Kidney capillary endothelial cell (primary cell): ENCODE measurements at regions not wholly inside any gene's neighbourhood (a gene's known extent, or its start where the extent isn't known, plus 50 kb on each side); places are given as distances from the start of the nearest gene placed in this dataset.
A peak's percentile ranks its signal among the peaks of the same experiment; 100 is the strongest.
"Not testable (repeated sequence)": the region's sequence is repeated elsewhere in the genome, so short reads cannot be mapped to it uniquely, and the experiment has no call there.

Experiments used
- DNase-seq: peaks from one replicate; pipeline ENCODE4 v3.0.0-alpha.2; 2018; ENCODE audit warnings: low spot score

DNA sequence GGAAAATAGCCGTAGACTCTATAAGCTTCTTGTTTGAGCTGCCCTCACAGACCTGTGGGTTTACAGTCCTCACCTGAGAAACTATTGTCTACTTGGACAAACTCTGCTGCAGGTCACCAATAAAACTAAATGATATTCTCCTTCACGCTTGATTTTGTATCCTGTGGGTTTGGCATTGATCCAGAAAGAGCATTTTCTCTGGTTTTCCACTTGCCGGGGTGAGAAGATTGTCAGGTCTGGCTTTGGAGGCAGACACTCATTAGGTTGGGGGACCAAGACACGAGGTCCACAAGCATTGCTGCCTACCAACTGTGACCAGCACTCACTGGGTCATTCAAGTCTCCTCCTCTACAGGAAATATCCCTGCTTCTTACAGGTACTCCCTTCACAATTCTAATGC, 68.5 kb downstream of the CDC14C start:
- DNase-seq = no peak

DNA sequence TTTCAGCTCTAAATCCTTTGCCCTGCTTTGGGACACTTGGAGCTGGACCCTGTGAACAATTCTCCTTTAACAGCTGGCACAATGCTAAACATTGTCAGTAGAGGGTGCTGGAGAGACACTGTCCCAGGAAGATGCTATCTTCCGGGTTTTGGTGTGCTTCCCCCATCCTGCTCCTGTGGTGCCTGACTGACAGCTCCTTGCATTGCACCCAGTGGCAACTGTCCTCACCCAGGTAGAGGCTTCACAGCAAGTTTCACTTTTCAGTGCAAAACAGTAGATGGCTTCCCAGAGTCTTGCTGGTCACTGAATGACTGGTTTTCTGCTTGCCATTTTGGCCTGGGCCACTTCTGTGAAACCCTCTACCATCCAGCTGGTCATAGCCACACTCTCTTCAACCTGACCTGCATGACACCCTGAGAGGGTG, 77.3 kb downstream of the CDC14C start:
- DNase-seq = peak; percentile 2

DNA sequence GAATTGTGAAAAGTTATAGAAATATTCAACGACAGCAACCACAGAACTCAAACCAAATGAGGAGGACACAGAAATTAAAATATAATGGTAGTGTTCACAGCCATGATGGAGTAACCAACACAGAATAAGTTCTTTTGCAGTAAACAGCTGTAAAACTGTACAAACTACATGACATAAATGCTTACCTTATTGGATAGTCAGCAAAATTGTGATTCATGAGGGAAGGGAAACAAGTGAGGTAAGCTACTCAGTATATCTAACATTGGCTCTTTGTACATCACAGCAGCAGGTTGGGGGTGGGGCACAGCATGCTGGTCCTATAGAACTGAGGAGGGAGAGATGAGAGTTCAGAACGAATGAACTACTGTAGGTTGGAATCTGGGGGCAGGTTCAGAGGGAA, 86.4 kb downstream of the CDC14C start:
- no peak for DNase-seq

DNA sequence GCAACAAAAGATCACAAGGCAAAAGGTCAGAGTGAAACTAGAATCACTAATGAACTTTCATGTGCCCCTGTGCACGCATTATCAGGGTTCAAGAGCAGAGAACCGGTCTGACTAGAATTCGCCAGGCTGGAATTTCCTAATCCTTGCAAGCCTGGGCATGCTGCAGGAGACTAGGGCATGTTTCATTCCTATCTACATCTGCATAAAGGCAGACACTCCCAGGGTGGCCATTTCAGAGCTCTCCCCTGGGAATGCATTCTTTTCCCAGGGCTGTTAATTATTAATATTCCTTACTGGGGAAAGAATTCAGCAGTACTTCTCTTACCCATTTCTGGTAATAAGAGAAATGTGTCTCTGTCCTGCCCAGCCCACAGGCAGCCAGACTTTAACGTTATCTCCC, 90.5 kb downstream of the CDC14C start:
- DNase-seq = no peak

DNA sequence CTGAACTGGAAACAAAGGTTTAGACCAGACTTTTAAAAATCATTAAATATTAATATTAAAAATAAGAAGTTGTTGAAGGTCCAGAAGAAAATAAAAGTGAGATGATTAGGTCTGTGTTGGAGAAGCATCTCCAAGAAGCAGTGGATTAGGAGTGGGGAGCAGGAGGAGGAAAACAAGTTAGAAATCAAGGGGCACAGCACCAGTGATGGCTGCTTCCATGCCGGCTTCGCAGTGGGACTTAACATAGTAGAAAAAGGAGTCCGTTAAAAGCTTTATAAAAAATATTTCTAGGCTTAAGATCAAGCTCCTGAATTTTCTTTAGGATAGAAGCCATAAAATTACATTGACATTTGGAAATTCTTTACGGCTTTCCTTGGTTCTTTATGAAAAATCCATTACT, 95.8 kb downstream of the CDC14C start:
- DNase-seq = no peak

DNA sequence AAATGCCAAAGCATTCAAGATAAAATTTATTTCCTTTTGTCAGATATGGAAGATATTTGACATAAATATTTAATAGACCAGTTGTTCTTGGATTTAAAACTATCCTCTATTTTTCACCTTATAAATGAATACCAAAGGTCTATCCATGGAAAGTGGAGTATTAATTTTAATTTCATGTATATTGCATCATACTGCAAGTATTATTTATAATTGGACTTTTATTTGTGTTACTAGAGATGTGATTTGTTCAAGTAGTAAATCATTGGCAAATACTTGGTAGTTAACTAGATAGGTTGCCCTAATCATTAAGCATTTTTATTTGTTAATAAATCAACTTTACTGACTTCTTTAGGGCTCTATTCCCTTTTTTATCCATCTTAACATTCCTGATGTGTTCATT, 98.1 kb downstream of the CDC14C start:
- no peak for DNase-seq

DNA sequence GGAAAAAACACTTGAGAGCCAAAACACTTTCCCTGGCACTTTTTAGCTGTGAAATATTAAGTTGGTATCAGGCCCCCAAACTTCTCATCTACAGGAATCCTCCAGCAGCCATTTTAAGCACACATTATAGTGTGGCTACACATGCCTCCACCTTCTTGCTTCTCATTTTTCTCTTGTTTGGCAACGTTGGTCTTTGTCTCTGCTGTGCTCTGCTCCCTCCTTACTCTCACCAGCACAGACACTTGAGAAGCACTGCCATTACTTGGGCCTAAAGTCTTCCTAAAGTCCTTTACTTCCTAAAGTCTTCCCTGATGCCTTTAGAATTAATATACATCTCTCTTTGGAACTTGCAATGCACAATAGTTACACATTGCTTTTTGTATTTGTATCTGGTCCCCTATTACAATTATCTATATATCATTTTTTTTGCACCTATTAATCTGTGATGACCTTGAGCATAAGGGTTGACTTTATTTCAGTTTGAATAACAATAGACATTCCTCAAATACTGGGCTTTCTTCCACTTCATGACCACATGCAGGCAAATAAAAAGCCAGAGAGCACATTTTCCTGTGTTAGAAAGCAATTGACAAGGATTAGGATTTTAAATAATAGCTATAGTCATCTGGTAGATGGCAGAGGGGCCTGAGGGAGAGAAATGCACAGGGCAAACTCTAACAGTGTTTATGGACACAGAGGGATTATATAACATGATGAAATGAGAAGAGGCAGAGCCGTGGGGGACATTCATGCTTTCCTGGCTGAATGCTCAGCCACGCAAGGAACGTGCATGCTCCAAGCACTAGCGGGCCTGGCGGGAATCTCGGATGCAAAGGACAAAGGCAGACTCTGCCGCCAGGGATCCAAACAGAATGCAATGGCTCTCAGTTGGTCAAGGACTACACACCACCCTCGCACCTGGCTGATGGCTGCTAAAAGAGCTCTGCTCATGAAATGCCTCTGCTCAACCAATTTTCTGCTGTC, 99.3 kb downstream of the CDC14C start:
- DNase-seq = no peak

DNA sequence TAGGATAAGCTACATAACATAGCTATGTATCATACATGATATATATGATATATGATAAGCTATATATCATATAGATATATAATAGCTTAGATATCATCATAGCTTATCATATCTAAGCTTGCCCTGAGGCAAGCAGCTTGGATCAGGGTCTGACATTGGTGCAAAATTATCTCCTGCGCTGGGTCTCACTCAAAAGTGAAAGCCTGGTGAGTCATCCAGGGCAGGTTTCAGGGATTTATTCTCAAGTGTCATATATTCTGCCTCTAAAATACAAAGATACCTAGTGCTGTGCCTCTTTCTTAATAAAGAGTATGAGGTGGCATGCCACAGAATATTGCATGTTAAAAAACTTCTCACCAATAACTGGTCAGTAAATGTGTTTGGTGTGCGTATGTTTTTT, 105.9 kb downstream of the CDC14C start:
- DNase-seq = no peak

DNA sequence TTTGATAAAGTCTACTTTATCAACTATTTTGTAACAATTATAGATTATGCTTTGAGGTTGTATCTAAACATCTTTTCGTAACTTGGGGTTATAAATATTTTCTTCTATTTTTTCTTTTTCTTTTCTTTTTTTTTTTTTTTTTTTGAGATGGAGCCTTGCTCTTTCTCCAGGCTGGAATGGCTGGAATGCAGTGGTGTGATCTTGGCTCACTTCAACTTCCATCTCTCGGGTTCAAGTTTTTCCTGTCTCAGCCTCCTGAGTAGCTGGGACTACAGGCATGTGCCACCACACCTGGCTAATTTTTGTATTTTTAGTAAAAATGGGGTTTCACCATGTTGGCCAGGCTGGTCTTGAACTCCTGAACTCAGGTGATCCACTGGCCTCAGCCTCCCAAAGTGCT, 108.8 kb downstream of the CDC14C start:
- not testable (repeated sequence) for DNase-seq

DNA sequence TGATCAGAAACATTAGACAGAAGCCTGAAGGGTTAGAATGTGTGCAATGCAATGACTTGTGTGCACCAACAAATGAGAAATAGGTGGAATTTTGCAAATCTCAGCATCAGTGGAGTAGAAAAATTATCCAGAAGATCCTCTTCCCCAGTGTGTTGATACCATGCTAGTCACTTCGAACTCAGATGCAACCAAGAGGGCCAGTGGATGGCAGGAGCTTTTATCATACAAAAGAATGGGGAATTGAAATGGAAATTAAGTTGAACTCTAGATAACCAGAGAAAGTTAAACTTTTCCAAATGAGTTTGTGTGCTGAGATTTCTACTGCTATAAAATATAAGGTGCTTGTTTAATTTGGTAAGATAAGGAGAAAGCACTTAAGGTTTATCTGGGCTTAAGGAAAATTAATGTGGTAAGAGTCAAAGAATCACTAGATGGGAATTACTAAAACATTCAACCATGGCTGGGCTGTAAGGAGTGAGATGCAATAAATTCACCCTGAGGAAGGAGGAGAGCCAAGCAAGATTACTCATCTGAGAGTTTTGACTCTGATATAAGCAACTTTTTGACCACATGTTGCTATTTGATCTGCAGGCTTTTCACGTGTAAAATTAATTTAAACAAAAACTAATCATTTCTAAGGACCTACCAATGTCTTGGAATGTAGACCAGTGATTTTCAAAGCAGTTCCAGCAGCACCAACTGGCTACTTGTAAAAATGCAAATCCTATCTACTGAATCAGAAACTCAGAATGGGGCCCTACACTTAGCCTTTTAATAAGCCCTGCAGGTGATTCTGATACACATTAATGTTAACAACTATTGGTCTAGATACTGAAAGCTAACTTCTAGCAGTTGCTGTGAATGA, 113.2 kb downstream of the CDC14C start:
- no peak for DNase-seq

DNA sequence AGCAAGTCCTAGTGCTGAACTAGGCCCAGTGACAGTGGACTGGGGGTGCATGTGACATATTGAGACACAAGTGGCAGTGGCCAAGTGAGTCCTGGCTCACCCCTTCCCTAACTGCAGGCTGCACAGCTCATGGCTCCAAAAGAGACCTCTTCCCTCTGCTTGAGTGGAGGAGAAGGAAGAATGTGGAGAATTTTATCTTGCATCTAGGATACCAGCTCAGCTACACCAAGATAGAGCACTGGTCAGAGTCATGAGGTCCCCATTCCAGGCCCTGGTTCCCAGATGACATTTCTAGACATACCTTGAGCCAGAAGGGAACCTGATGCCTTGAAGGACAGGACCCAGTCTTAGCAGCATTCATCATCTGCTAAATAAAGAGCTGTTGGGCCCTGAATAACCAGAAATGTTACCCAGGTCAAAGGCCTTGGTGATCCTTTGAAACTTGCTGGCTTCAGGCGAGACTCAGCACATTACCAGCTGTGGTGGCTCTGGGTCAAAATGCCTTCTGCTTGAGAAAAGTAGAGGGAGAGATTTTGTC, 114.5 kb downstream of the CDC14C start:
- DNase-seq = no peak

DNA sequence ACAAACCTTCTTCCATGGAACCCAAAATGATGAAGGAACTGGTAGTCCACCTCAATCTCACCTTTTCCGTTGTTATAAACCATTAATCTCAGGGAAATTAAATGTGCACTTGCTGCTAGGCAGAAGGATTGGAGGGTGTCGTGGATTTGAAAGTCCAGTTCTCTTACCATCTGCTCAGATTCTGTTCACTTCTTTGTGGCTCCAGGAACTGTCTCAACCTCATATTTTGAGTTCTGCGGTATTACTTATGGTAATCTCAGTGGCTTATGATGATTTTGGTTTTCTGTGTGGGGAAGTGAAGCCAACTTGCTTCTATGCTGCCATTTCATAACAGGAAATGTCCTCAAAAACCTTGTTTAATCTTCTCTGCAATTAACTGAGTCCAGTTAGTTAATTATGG, 136.4 kb downstream of the CDC14C start:
- DNase-seq = no peak

DNA sequence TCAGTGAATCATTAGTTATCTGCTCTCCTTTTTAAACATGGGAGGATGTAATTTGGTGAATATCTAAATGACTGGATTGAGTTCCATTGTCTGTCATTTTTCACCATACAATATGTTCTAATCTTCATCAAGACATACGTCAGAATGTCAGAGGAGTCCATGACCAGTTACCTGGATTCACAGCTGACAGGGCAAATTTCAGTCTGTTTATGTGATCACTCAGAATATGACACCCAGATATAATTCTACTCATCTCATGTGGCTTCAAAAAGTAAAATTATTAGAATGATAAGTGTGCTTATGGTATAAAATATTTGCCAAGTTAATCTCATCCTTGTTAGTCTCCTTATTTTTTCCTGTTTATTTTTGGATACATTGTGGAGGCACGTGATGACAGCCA, 150.2 kb downstream of the CDC14C start:
- DNase-seq = no peak

DNA sequence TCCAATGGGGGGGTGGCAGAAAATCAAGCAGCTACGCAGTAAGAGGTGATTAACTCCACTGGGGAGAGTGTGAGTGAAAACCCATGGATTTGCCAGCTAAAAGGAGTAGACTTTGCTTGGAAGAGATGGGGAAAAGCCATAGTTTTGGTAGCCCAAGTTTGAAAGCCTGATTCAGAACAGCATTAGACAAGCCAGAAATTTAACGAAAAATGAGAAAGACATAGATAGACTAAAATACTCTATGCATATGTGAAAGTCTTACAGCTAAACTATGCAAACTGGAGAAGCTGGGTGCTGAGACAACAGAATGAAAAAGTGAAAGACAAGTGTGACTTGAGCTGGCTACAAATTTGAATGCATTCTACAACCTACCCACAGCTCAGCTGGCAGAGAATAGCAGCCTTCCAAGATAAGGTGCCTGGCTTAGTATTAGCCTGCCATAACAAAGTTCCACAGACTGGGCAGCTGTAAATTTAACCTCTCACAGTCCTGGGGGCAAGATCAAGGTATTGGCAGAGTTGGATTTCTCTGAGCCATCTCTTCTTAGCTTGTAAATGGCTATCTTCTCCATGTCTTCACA, 156.6 kb downstream of the CDC14C start:
- DNase-seq = no peak

DNA sequence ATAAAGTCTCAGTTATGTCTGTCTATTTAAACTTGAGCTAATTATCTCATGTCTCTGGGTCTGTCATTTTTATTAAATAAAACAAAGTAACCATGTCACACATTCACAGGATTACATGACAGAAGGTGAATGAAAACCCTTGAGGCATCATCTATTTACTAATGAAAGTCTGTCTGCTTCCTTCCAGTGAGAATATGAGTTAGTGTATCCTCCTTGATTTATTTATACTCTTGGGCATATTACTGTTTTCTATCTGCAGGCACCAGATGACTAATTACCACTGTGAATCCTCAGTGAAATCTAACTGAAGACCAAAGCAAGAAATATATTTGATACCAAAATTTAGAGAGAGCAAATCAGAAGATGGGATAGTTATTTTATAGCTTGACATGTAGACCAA, 163.7 kb downstream of the CDC14C start:
- DNase-seq = no peak

DNA sequence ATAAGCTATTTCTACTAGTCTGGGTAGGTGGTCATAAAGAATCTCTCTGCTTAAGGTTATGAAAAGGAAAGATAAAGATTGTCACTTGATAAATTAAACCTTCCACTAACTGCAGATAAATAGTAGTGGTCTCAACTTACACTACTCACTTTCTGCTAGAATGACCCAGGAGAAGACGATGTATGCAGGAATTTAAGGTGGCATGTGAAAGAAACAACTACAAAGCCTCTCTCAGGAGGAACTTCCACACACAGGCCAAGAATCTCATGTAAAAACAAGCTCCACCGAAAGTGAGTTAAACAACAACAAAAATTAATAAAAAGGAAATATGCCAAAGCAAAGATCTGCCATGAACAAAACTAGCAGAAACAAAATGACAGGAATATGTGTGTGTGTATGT, 165.4 kb downstream of the CDC14C start:
- DNase-seq = no peak

DNA sequence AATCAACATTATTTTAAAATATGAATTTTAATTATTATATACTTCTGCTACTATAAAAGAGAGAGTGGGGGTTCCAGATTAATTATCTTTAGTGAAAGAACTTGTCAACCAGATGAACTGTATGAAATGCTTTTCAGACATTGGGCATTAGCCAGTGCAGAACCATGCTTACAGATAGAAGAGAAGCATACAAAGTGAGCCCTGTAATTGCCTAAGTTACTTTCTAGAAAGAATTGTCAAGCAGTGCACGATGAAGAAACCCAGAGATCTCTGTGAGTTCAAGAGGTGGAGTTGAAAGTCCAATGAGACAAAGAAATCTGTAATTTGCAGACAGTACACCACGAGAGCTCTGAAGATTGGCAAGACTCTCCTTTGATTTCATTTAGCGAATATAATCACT, 166.7 kb downstream of the CDC14C start:
- DNase-seq = no peak

DNA sequence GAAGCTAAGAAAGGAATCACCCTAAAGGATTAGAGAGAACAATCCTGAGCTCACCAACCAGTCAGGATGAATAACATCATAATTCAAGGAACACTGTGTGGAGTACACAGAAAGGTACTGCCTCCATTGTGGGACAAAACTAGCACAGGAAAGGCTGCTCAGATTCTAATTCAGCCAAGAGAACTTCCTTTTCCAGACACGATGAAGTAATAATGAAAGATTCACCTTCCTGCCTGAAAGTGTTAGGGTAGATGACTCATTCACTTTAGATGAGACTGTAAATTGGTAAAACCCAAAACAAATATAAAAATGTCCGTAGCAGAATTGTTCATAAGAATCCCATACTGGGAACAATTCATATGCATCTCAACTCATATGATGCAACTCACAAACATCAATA, 167.2 kb downstream of the CDC14C start:
- no peak for DNase-seq

DNA sequence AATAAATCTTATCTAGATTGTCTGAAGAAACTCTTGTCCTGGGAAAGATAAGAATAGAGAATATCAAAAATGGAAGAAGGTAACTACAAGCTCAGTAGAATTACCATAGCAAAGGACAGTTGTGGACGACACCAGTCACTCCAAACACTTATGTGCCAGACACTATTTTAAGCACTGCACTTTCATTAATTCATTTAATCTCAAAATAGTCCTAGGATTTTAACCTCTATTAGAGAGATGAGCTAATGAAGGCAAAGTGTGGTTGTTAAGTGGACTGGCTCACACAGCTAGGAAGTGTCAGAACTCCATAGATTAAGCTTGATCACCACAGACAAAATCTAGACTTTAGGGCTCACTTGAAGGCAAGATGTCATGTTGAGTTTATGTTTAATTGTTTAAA, 168.9 kb downstream of the CDC14C start:
- DNase-seq = no peak

DNA sequence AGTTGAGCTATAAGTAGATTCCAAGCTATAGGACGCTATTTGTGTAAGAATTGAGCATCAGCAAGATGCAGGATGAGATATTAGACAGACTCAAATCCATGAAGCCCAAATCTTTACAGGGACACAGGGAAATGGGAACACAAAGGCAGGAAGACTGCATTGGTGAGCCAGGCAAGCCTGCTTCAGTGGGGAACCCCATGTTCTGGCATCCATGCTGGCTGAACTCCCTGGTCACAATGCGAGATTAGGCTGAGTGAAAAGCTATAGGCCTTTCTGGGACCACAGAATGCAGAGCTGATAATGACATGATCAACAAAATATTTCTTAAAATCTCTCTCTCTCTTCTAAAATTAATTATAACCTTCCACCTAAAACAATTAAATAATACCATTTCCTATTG, 170.5 kb downstream of the CDC14C start:
- DNase-seq = no peak

DNA sequence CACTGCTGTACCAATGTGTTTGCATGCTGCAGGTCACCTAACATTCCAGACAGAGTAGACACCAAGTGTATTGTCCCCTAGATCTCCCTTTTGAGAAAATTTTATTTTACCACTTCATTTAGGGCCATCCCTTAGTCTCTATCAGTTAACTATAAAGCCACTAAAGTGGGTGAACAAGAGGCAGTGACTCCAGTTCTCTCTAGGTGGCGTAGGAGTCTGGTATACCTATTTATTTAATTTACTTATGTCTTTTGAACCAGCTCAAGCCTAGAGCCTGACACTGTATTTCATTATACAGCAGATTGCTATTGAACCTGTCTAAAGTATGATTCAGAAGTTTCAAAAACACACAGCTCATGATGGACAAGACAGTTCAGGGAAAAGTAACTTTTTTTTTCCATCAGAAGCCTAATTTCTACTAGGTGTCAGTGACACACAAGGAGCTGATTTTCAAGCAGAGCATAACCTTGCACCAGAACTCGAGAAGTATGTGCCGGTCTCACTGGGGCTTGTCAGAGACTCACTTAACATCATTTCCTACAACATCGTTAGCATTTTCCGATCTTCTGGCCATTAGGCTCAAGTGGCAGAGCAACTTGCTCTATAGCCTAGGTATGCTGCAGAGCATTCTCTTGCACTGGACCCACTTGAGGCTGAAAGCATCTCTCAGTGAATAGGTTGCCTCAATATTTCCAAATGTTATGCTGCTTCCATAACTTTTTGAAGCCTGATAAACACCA, 175.4 kb downstream of the CDC14C start:
- DNase-seq = no peak
